HEK293T (cell line): ENCODE measurements at regions not wholly inside any gene's neighbourhood (a gene's known extent, or its start where the extent isn't known, plus 50 kb on each side); places are given as distances from the start of the nearest gene placed in this dataset.

Experiments used
- ARNT ChIP-seq: fragments of 450-650 bp; IDR thresholded peaks from 2 replicates; pipeline ENCODE4 v1.6.1; 2017; ENCODE audit warnings: mild to moderate bottlenecking
- ELF4 ChIP-seq: fragments of 450-650 bp; IDR thresholded peaks from 2 replicates; pipeline ENCODE4 v1.6.1; 2017; ENCODE audit warnings: antibody characterized with exemption
- FOXA1 ChIP-seq: fragments of 450-650 bp; IDR thresholded peaks from 2 replicates; pipeline ENCODE4 v1.6.1; 2016; ENCODE audit warnings: mild to moderate bottlenecking
- FOXK2 ChIP-seq: fragments of 450-650 bp; IDR thresholded peaks from 2 replicates; pipeline ENCODE4 v1.6.1; 2016; ENCODE audit warnings: mild to moderate bottlenecking
- FOXM1 ChIP-seq: fragments of 450-650 bp; IDR thresholded peaks from 2 replicates; pipeline ENCODE4 v1.6.1; 2017; ENCODE audit warnings: mild to moderate bottlenecking, borderline replicate concordance
- HDGF ChIP-seq: fragments of 450-650 bp; IDR thresholded peaks from 2 replicates; pipeline ENCODE4 v1.6.1; 2017; ENCODE audit warnings: antibody characterized with exemption, borderline replicate concordance
- L3MBTL2 ChIP-seq: fragments of 450-650 bp; conservative IDR thresholded peaks from 2 replicates; pipeline ENCODE4 v1.6.1; 2016; ENCODE audit warnings: mild to moderate bottlenecking
- NFRKB ChIP-seq: fragments of 450-650 bp; IDR thresholded peaks from 2 replicates; pipeline ENCODE4 v1.6.1; 2016; ENCODE audit warnings: mild to moderate bottlenecking, moderate library complexity
- PKNOX1 ChIP-seq: fragments of 450-650 bp; IDR thresholded peaks from 2 replicates; pipeline ENCODE4 v1.6.1; 2016
- SP1 ChIP-seq: fragments of 450-650 bp; IDR thresholded peaks from 2 replicates; pipeline ENCODE4 v1.6.1; 2017
- SUZ12 ChIP-seq: fragments of 450-650 bp; IDR thresholded peaks from 2 replicates; pipeline ENCODE4 v1.6.1; 2016; ENCODE audit warnings: mild to moderate bottlenecking
- TARDBP ChIP-seq: fragments of 450-650 bp; IDR thresholded peaks from 2 replicates; pipeline ENCODE4 v1.6.1; 2016

- TF ChIP-seq FOXA1 (no peak), TARDBP (no peak), FOXM1 (no peak), FOXK2 (no peak), ELF4 (no peak), NFRKB (no peak), SP1 (no peak), L3MBTL2 (no peak), HDGF (no peak), ARNT (no peak), PKNOX1 (no peak), SUZ12 (no peak)
These were observed 448.3 kb downstream of the INSC start for GRCh38 chr11:15563054-15563453.
